OCI-M1 (cell line): ENCODE measurements at regions not wholly inside any gene's neighbourhood (a gene's known extent, or its start where the extent isn't known, plus 50 kb on each side); places are given as distances from the start of the nearest gene placed in this dataset.

Source experiments
- DNase-seq: peaks from one replicate; lab custom pipeline; 2025; lab: John Stamatoyannopoulos, UW

DNA sequence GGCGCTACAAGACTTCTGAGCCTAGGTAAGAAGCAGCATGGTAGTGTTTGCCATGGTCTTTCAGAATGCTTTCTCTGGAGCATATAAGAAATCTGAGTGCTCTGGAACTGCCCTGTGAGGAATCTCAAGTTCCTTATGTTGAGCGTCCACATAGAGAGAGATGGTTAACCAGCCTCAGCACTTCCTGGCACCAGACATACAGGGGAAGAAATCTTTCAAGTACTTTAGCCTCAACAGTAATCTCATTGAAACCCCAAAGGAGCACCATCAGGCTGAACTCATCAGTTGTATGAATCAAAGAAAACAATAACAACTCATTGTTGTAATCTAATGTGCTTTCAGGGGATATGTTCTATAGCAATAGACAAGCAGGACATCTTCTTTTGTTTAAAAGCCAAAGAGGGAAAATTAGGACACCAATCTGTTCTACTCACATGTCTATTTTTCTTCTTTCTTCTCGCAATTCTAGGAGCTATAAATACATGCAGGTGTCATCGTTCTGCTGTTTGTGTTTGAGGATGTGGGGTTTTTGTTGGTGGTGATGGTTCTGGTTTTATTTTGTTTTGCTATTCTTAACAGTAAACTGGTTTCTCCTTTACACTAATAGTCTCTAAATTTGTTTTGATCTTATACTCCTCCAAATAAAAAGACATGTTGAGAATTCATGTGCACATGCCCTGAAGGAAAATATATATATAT is 1145.0 kb upstream of the LRRN3 start:
- no peak for DNase-seq

DNA sequence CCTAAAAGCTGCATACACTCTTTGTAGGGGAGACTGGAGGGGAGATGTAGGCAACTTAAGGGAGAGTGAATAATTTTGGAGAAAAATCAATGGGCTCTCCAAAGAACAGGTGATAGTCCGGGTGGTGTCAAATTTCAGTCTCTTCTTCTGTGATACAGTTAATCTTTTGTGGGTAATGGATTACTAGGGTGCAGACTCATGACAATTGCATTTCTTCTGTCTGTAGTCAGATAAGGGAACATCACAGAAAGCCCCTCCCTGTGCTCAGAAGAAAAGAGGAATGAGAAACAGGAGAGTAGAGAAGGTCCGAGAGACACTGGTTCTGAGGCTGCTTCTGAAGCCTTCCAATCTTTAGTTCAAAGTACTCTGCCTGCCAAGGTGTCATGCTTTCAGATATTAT is 1140.7 kb upstream of the LRRN3 start:
- DNase-seq = peak; percentile 73

DNA sequence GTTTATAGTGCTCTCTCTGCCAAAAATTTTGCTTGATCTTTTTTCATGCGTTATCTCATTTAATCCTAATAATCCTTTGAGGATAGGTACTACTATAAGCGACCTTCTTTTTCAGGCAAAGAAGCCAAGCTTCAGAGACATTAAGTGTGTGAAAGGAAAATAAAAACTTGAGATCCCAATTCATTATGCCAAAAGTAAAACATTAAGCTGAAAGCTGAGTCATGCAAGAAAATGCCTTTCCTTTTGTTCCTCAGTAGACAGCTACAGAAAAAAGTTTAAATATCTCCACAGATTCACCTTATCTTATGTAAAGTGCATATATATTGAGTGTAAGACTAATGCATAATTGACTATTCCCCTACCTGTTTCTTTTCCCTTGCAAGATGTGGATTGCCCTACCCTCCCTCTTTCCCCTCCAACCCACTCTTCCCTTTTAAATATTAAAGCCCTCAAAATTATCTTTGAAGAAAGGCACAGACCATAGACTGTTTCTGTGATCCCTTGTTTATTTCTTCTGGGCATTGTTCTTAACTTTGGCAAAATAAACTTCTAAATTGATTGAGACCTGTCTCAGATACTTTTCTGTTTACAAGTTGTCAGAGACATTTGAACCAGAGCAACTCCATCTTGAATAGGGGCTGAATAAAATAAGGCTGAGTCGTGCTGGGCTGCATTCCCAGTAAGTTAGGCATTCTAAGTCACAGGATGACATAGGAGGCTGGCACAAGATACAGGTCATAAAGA is 1139.9 kb upstream of the LRRN3 start:
- no peak for DNase-seq

DNA sequence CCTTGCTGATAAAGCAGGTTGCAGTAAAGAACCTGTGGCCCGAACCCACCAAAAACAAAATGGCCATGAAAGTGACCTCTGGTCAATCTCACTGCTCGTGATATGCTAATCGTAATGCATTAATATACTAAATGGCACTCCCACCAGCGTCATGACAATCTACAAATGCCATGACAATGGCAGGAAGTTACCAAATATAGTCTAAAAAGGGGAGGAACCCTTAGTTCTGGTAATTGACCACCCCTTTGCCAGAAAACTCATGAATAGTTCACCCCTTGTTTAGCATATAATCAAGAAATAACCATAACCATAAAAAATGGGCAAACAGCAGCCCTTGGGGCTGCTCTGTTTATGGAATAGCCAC is 1139.4 kb upstream of the LRRN3 start:
- DNase-seq = no peak

DNA sequence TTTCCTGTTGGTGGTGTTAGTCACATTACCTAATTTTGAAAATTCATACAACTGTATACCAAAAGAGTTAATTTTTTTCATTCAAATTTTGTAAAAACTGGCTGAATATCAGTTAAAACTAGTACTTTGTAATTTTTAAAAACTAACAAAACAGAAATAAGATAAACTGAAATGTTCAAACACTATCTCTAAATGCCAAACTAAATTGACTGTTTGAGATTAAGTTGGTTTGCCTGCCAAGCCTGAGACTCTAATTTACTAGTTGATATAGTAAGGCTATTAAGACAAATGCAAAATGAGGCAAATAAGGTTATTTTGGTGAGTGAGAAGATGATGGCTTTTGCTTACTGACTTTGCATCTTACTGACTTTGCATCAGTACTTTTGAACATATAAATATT is 1134.9 kb upstream of the LRRN3 start:
- DNase-seq = no peak

DNA sequence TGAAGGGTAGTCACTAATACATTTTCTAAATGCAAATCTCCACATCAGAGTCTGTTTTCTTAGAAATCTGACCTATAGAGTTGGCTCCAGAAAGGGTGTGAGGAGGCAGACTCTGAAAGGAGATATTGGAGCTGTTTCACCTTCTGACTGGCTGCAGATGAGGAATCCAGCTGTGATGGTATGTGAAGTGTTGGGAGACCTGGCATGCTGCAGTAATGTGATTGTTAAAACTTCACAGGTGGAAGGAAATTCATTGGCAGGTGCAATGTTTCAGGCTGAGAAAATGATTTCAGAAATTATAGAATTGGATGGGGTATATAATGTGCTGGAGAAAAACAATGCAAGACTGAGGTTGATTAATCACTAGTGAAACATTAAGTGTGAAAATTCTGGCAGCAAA is 1134.0 kb upstream of the LRRN3 start:
- no peak for DNase-seq

DNA sequence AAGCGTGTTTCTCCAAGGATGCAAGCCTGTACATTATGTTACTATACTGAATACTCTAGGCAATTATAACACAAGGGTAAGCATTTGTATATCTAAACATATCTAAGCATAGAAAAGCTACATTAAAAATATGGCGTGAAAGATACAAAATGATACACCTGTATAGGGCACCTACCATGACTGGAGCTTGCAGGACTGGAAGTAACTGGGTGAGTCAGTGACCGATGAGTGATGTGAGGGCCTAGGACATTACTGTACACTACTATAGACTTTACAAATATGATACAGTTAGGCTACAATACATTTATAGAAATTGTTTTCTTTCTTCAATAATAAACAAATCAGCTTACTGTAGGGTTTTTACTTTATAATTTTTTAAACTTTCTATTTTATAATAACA is 1127.2 kb upstream of the LRRN3 start:
- DNase-seq = no peak

DNA sequence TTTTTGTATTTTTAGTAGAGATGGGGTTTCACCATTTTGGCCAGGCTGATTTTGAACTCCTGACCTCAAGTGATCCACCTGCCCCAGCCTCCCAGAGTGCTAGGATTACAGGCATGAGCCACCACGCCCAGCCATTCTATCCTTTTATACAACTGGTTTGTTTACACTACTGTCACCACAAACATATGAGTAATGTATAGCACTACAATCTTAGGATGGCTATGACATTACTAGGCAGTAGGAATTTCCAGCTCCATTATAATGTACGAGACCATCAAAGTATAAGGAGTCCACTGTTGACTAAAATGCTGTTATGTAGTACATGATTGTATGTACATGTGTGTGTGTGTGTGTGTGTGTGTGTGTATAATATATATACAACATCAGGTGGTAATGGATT is 1126.1 kb upstream of the LRRN3 start:
- DNase-seq = no peak

DNA sequence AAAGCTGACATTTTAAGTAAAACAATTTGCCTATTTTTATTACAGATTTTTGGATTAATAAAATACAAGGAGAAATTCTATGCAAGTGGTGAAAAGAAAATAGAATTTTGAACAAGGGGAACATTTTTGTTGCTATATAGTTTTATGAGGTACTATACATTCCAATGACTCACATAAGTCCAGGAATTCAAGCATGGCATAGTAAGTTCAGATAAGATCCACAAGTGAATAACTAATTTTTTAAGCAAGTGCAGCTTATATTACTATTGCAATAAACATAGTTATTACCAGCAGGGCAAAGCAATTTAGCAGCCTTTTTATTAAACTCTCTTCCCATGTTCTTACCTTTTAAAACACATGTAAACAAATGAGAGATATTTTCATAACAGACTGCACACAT is 1123.5 kb upstream of the LRRN3 start:
- no peak for DNase-seq

DNA sequence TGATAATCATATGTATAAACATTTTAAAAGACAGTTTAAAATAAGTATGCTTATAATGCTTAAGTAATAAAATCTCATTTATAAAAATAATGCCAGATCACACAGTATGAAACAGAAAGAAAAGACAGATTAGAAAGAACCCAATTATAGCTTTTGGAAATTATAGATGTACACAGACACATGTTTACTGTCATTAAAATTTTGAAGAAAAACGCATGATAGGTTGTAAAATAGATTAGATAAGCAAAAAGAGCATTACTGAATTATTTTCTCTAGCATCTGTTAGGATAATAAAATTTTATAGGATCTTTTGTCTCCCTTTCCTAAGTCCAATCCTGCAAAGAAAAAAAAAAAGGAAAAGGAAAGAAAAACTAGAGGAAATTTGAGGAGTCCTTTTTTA is 1107.3 kb upstream of the LRRN3 start:
- DNase-seq = no peak

DNA sequence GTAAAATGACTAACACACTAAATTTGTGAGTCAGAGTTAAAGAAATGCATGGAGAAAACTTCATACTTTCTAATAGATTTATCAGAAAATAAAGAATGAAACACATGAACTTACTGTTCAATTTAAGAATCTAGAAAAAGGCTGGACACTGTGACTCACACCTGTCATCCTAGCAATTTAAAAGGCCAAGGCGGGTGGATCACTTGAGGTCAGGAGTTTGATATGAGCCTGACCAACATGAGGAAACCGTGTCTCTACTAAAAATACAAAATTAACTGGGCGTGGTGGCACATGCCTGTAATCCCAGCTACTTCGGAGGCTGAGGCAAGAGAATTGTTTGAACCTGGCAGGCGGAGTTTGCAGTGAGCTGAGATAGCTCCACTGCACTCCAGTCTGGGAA is 1106.2 kb upstream of the LRRN3 start:
- no peak for DNase-seq

DNA sequence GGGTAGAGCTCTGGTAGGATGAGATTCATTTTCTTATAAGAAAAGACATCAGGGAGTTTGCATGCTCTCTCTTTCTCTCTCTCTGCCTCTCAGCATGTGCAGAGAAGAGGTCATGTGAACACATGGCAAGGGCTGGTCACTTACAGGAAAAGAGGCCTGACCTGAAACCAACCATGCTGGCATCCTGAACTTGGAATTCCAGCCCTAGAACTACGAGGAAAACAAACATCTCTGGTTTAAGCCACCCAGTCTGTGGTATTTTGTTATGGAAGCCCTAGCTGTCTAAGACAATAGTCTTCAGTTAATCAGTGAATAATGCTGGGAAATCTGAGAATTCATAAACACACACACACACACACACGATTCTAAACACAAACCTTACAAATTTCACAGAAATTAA is 1104.2 kb upstream of the LRRN3 start:
- DNase-seq = no peak

DNA sequence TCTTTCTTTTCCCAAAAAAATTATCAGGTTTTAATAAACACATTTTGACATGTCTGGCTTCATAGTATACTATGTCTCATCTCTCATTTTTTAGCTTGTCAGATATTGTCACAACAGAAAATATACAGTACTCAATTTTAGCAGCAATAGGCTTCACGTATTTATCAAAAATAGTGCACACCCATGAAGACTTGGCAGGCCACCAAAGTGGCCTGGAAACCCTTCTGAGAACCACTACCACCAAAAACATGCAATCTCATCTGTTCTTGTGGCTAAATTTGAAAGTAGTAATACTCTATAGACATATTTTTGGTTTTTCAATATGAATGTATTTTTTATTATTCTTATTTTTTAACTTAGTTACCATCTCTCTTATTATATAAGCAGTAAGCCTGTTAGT is 1094.5 kb upstream of the LRRN3 start:
- peak; percentile 21 for DNase-seq

DNA sequence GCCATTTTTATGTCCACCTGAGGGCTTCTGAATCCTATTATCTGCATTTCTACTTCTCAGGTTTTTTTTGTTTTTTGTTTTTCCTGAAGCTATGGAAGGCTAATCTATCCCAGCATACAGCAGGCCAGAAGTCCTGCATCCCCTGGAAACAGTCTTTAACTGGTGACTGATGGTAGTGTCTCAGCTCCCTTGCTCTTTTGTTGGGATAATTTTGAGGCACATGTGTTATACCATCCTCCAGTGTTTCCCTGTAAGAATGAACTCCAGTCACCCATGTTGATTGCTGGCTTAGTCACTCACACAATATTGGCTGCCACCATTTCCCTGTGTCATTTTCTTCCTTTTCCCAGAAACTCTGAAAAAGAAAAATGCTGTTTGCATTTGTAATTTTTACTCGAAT is 1094.0 kb upstream of the LRRN3 start:
- DNase-seq = no peak

DNA sequence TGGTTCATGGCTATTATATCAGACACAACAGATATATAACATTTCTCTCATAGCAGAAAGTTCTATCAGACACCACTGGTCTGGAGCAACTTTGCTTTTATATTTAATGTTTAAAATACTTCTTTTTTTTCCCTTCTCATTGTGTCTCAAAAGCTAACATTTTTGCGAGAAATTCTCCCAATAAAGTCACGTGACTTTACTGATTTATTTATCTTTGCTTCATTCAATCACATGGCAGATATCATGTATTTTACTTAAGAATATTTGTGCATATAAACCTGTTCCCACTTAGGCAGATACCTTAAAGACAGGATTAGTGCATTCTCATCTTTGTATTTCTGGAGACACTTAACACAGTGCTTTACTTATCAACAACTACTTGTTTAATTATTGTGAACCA is 1093.1 kb upstream of the LRRN3 start:
- no peak for DNase-seq

DNA sequence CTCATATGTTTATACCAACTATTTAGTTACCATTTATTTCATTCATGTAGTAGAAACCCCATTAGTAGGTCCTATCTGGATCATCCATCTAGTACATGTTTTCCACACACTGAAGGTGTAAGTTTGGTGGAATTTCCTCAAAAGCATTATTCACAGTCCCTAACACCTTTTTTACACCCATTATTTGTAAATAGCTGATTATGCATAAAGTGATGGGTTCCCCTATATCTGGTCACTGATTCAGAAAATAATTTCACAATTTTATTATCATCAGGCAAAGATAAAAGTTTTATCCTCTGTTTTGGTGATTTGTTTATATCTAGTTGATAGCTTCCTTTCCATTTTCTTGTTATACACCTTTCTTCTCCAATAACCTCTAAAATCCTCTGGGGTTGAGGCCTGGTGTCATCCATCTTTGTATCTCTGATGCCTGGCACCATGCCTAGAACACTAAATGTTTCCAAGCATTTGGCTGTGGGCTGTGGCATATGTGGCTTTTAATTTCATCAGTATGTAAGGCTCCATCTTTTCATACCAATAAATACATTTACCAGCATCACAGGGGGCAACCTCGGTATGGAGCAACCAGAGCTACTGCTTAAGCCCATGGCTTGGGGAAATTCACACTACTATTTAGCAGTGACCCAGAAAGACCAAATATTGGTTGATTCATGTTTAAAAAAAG is 1089.5 kb upstream of the LRRN3 start:
- DNase-seq = no peak

DNA sequence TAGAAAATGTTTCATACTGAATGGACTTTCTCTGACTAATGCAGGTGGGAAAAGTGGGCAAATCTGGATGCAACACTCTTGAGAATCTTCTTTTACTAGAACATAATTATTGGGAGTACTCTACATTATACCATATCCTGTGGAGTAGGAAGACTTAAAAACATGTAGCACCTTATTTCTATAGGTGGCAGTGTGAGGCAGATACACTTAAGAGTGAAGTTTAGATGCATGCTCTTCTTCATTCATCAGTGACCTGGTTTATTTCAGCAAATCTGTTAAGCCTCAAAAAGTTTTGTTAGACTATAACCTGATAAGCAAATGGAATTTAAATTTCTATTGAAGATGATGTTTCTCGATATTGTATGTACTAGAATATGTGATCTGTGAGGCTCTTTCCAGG is 1087.1 kb upstream of the LRRN3 start:
- peak; percentile 10 for DNase-seq

DNA sequence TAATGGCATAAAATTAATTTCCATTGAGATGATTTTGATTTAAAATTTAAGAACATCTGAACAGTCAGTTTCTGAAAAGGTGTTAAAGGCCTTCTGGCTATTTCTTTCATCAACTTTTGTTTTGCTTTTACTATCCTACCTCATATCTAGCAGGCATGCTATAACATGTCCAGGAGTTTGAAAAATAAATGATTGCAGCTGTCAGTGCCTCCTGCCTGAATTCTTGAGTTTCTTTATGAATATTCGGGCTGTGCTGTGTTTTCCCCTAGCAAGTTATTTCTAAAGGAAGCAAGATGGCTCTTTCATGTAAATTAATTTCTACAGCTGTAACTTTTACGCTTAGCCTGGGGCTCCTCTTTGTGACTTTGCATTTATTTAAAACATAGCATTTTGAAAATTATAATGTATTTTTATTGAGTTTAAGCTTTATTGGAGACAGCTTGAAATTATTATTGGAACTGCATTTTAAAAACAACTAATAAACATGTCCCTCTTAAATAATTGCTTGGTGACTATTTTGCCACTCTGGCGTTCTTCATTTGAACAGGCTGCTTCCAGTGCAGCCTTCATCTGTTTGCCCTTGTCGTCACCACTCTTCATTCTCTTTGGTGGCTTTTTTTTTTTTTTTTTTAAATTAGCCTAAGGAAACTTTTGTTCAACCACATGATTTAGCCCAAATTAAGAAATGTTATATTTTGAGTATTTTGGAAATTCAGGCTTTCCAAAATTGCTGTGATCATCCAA is 1083.4 kb upstream of the LRRN3 start:
- no peak for DNase-seq

DNA sequence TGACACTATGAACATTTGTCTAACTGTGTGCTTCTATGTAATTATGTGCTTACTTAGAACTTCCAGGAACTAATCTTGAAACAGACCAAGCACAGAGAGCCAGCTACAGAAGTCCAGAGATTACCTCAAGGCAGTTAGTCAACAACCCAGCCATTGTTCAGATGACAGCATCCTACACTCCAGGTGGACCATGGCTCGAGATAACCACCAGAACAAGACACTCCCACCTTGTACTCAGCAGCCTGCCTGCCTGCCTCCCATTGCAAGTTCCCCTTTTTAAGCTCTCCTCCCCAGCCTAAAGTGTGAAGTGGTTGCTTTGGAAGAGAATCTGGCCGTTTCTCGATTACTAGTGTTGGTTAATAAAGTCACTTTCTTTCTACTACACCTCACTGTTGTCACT is 1080.6 kb upstream of the LRRN3 start:
- peak; percentile 77 for DNase-seq

DNA sequence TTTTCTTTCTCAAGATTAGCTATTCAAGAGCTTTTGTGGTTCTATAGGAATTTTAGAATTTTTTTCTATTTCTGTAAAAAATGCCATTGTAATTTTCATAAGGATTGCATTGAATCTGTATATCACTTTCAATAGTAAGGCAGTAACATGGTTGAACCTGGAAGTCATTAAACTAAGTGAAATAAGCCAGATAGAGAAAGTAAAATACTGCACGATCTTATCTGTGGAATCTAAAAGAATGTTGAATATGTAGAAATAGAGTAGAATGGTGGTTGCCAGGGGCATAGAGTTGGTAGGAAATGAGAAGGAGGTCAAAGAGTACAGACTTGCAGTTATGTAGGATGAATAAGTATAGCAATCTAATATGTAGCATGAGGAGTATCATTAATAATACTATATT is 1073.5 kb upstream of the LRRN3 start:
- no peak for DNase-seq

DNA sequence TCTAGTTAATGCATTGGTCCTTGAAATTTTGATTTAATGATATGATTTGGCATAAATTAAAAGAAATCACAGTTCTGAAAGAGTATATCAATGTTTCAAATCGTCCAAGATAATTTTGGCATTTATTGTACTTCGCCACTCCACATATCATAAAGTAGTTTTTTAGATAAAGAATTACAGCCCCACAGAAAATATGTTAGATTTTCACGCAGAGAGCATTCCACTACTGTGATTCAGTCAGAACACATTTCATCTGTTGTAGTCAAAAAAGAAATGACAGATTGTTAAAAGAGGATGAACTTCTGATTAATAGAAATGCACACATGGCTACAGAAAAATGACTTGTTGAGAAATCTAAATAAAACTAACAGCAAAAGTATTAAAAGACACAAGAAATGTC is 1063.5 kb upstream of the LRRN3 start:
- no peak for DNase-seq

DNA sequence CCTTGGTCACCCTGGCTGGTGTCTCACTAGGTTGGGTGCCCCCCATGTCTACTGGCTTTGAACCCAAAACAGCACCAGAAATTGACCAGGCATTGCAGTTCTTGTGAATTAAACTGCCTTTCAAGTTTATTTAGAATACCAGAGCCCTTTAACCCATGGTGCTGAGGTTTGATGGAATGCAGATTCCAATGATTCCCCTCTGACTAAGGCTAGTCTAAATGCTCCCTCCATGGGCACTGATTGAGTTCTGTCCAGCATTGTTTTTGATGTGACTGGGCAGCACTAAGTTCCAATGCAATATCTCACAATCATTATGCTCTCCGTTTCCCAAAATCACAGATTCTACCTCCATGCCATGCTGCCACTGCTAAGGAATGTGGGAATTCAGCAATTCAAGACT is 1047.4 kb upstream of the LRRN3 start:
- no peak for DNase-seq

DNA sequence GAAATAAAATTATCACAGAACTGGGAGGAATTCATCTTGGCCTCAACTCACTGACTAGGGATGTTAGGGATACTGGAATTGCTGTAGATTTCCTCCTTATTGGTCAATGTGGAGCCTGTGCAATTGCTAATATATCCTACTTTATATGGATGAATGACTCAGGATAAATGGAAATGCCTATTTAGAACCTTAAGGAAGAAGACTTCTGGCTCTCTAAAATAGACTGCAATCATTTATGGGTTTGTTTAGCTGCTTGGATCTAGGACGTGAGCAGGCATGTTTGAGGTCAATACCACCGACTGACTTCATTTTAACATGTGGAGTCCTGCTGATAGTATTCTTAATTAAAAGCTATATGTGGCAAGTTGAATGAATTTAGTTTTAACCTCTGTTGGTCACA is 1040.1 kb upstream of the LRRN3 start:
- no peak for DNase-seq
